ENCODE measurements at regions not wholly inside any gene's neighbourhood (a gene's known extent, or its start where the extent isn't known, plus 50 kb on each side); places are given as distances from the start of the nearest gene placed in this dataset.

GRCh38 chr2:9720352-9721093, 89.7 kb upstream of the YWHAQ start:
- intact Hi-C loops (cut with micrococcal nuclease; ENCODE audit: unreplicated experiment): no loop called here
- Mint-ChIP-seq H3K4me3 (ENCODE audit: low read depth, unreplicated experiment) (no peak overlapping the region), H3K27ac (ENCODE audit: unreplicated experiment) (no peak overlapping the region), H3K36me3 (ENCODE audit: insufficient read depth, unreplicated experiment) (no peaks in the 10 kb centered on the region), H3K4me1 (ENCODE audit: low read depth, unreplicated experiment) (no peaks in the 10 kb centered on the region), H3K9me3 (ENCODE audit: low read depth, unreplicated experiment) (no peaks in the 10 kb centered on the region), H3K27me3 (ENCODE audit: unreplicated experiment) (no peaks in the 10 kb centered on the region)
- CTCF ChIA-PET: no interaction called here
- no TSS peak for BruUV-seq (replicated peaks)
- no peak for DNase-seq
- TF ChIP-seq CTCF (IDR thresholded peaks at IDR 0.05; ENCODE audit: unreplicated experiment): no peak

DNA sequence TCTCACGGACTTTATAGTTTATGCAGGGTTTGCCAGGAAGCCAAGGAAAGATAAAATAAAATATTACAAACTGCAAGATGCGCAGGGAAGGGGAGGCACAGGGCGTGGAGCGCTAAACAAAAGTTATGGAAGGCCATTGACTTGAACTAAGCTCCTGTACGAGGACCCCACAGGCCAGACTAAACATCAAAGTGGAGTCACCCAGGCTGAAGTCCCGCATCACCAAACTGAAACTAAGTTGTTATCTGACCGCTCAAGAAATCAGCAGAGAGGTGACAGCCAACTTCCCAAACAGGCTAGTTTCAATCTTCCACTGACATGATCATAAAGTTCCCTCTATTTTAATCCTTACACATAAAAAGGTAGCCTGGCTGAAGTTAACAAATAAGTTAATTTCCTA, 90.5 kb upstream of the YWHAQ start:
- H3K27me3 Mint-ChIP-seq (ENCODE audit: unreplicated experiment): no peaks in the 10 kb centered on the region
- no peaks in the 10 kb centered on the region for H3K36me3 Mint-ChIP-seq (ENCODE audit: insufficient read depth, unreplicated experiment)
- no TSS peak for BruUV-seq (replicated peaks)
- TF ChIP-seq CTCF (IDR thresholded peaks at IDR 0.05; ENCODE audit: unreplicated experiment): no peak
- no peak overlapping the region for H3K4me3 Mint-ChIP-seq (ENCODE audit: low read depth, unreplicated experiment)
- no peaks in the 10 kb centered on the region for H3K4me1 Mint-ChIP-seq (ENCODE audit: low read depth, unreplicated experiment)
- no peak for DNase-seq
- intact Hi-C loops (cut with micrococcal nuclease; ENCODE audit: unreplicated experiment): no loop called here
- no peaks in the 10 kb centered on the region for H3K9me3 Mint-ChIP-seq (ENCODE audit: low read depth, unreplicated experiment)
- CTCF ChIA-PET: no interaction called here
- H3K27ac Mint-ChIP-seq (ENCODE audit: unreplicated experiment): no peak overlapping the region

DNA sequence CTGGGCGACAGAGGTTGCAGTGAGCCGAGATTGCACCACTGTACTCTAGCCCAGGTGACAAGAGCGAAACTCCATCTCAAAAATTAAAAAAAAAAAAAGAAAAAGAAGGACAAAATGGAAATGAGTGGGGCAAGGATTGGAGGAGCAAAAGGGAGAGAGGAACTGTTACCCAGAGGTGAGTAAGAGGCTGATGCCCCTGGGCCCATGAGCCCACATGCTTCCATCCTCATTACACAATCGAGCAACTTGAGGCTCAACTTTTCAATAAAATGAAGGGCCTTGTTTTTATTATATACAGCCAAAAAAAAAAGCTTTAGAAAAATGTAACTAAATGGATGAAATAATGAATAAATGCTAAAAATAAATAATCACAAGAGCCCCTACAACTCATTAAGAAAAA, 91.7 kb upstream of the YWHAQ start:
- intact Hi-C loops (cut with micrococcal nuclease; ENCODE audit: unreplicated experiment): no loop called here
- Mint-ChIP-seq H3K36me3 (ENCODE audit: insufficient read depth, unreplicated experiment) (no peaks in the 10 kb centered on the region), H3K27ac (ENCODE audit: unreplicated experiment) (no peak overlapping the region), H3K4me3 (ENCODE audit: low read depth, unreplicated experiment) (no peak overlapping the region), H3K27me3 (ENCODE audit: unreplicated experiment) (no peaks in the 10 kb centered on the region), H3K4me1 (ENCODE audit: low read depth, unreplicated experiment) (no peaks in the 10 kb centered on the region), H3K9me3 (ENCODE audit: low read depth, unreplicated experiment) (no peaks in the 10 kb centered on the region)
- CTCF ChIA-PET: interaction anchor here (0.6 kb wide), 1 partner anchor 10 kb away, joined by 5 read pairs; no protein-coding TSS in a partner anchor
- no peak for TF ChIP-seq CTCF (IDR thresholded peaks at IDR 0.05; ENCODE audit: unreplicated experiment)
- DNase-seq: no peak
- no TSS peak for BruUV-seq (replicated peaks)

- TF ChIP-seq CTCF (IDR thresholded peaks at IDR 0.05; ENCODE audit: unreplicated experiment): no peak
- no peak overlapping the region for H3K27ac Mint-ChIP-seq (ENCODE audit: unreplicated experiment)
- no peaks in the 10 kb centered on the region for H3K27me3 Mint-ChIP-seq (ENCODE audit: unreplicated experiment)
- intact Hi-C loops (cut with micrococcal nuclease; ENCODE audit: unreplicated experiment): no loop called here
- no peaks in the 10 kb centered on the region for H3K9me3 Mint-ChIP-seq (ENCODE audit: low read depth, unreplicated experiment)
- no peak overlapping the region for H3K4me3 Mint-ChIP-seq (ENCODE audit: low read depth, unreplicated experiment)
- H3K4me1 Mint-ChIP-seq (ENCODE audit: low read depth, unreplicated experiment): no peaks in the 10 kb centered on the region
- no peak for DNase-seq
- H3K36me3 Mint-ChIP-seq (ENCODE audit: insufficient read depth, unreplicated experiment): no peaks in the 10 kb centered on the region
- CTCF ChIA-PET: interaction anchor here (0.6 kb wide), 1 partner anchor 219 kb away, joined by 3 read pairs; no protein-coding TSS in a partner anchor
- BruUV-seq (replicated peaks): no TSS peak
Observed at GRCh38 chr2:9724565-9724964, 93.8 kb upstream of the YWHAQ start.

All from Calu3 (cell line).